ENCODE measurements at regions not wholly inside any gene's neighbourhood (a gene's known extent, or its start where the extent isn't known, plus 50 kb on each side); places are given as distances from the start of the nearest gene placed in this dataset.

DNA sequence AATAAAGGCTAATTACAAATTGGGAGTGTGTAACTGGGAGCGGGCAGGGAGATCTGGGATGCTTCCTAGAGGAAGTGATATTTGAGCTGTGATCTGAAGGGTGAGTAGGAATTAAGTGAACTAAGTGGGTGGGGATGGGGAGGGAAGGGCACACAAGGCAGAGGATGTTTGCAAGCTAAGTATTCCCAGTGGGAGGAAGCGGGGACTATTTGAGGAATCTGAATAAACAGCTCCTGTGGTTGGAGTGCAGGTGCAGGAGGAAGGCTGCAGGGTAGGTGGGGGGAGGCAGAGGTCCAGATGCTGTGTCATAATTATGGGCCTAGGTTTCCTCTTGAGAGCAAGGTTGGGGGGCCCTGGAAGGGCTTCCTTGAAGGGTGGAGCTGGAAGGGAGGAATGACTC is 102.1 kb upstream of the HS3ST2 start:
- no peak for TF ChIP-seq CTCF (IDR thresholded peaks at IDR 0.05; ENCODE audit: extremely low read depth in 1 of 2, insufficient read depth in 1 of 2, low read depth in 1 of 2, low read length in 2 of 2)
- TF ChIP-seq POLR2A (IDR thresholded peaks at IDR 0.05; ENCODE audit: low read depth, low read length), result no peak
- no peak for TF ChIP-seq POLR2AphosphoS5 (IDR thresholded peaks at IDR 0.05; ENCODE audit: insufficient read depth, low read depth, low read length)
- TF ChIP-seq FOS (IDR thresholded peaks at IDR 0.05; ENCODE audit: borderline replicate concordance, insufficient read depth, low read length), result no peak
- TF ChIP-seq MAX (IDR thresholded peaks at IDR 0.05; ENCODE audit: insufficient read depth, insufficient read length), result no peak
- TF ChIP-seq EZH2 (IDR thresholded peaks at IDR 0.05; ENCODE audit: borderline replicate concordance, low read depth, low read length, severe bottlenecking), result no peak

Measured in endothelial cell of umbilical vein (primary cell).